Activated naive CD8-positive, alpha-beta T cell treated with anti-CD3 and anti-CD28 coated beads for 36 hours (primary cell): ENCODE measurements at regions not wholly inside any gene's neighbourhood (a gene's known extent, or its start where the extent isn't known, plus 50 kb on each side); places are given as distances from the start of the nearest gene placed in this dataset.

Experiments
- DNase-seq: peaks from one replicate; pipeline ENCODE4 v3.0.0; 2021
- H3K27ac Mint-ChIP-seq: one replicate; pipeline ENCODE4 v1.8.0; 2022; ENCODE audit warnings: mild to moderate bottlenecking, moderate library complexity, mixed read lengths
- H3K27me3 Mint-ChIP-seq: one replicate; pipeline ENCODE4 v1.8.0; 2022; ENCODE audit warnings: mild to moderate bottlenecking, mixed read lengths
- H3K36me3 Mint-ChIP-seq: one replicate; pipeline ENCODE4 v1.8.0; 2021; ENCODE audit warnings: mild to moderate bottlenecking, mixed read lengths
- H3K4me1 Mint-ChIP-seq: one replicate; pipeline ENCODE4 v1.8.0; 2021; ENCODE audit warnings: mixed read lengths
- H3K4me3 Mint-ChIP-seq: one replicate; pipeline ENCODE4 v1.8.0; 2022; ENCODE audit warnings: mild to moderate bottlenecking, moderate library complexity, mixed read lengths
- H3K9me3 Mint-ChIP-seq: one replicate; pipeline ENCODE4 v1.8.0; 2022; ENCODE audit warnings: mixed read lengths

- H3K27ac Mint-ChIP-seq: no peak overlapping the region
- DNase-seq: no peak
- peaks cover 3% of the 10 kb centered on the region for H3K27me3 Mint-ChIP-seq
- H3K9me3 Mint-ChIP-seq: no peaks in the 10 kb centered on the region
- no peaks in the 10 kb centered on the region for H3K36me3 Mint-ChIP-seq
- H3K4me1 Mint-ChIP-seq: peaks cover 10% of the 10 kb centered on the region
- no peak overlapping the region for H3K4me3 Mint-ChIP-seq
These were observed 63.3 kb upstream of the ZFR start for GRCh38 chr5:32507738-32508434.

DNA sequence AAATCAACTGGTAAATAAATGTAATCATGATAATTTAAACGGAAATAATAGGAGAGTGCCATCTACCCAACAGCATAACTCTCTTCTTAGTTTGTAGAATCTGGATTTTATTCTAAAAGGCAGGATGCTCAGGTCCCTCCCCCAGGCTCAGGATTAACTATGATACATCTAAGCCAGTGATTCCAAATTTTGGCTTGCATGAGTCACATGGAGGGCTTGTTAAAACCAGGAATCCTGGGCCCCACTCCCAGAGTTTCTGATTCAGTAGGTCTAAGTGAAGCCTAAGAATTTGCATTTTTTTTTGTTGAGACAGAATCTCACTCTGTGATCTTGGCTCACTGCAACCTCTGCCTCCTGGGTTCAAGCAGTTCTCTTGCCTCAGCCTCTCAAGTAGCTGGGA lies 62.3 kb upstream of the ZFR start:
- DNase-seq: no peak
- Mint-ChIP-seq H3K27me3 (peaks cover 3% of the 10 kb centered on the region), H3K27ac (no peak overlapping the region)

DNA sequence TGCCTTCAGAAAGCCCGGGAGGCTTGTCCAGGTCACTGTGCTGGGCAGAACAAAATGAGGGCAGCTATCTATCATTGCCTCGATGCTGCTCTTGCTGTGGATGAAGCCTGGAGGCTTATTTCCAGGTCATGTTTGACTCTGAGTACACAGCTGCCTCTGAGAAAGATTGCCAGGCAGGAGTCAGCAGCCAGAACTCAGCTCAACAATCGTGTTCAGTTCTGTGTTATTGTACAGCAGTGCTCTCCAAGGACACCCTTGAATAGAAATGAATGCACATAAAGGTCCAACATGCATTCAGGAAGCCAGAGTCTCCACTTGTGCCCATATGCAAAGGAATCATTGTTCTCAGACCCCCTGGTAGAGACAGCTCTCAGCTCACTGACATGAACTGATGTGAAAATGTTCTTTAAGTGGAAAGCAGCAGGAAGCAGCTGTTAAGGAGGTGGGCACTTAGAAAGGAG lies 61.7 kb upstream of the ZFR start:
- Mint-ChIP-seq H3K27me3 (peaks cover 3% of the 10 kb centered on the region), H3K9me3 (no peaks in the 10 kb centered on the region), H3K36me3 (no peaks in the 10 kb centered on the region), H3K27ac (no peak overlapping the region), H3K4me1 (peaks cover 10% of the 10 kb centered on the region), H3K4me3 (no peak overlapping the region)
- no peak for DNase-seq

More for the DNA sequence above, 62.3 kb upstream of the ZFR start:
- no peak overlapping the region for H3K4me3 Mint-ChIP-seq
- H3K4me1 Mint-ChIP-seq: peaks cover 10% of the 10 kb centered on the region
- no peaks in the 10 kb centered on the region for H3K36me3 Mint-ChIP-seq
- H3K9me3 Mint-ChIP-seq: no peaks in the 10 kb centered on the region

DNA sequence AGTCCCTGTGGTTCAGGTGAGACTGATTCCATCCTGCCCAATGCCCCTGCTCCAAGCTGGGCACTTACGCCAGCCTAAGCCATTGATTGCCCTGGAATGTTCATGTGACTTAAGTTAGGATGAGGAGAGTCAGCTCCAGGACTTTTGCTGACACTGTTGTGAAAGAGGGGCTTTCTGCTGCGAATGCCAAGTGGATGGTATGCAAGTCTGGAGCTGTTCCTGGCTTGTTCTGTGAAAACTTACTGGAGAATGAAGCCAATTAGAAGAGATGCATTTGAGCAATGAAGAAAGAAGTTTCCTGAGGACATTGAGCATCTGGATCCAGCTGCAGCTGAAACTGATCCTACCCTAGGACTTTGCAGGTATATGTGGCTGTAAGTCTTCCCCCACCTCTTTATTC lies 61.2 kb upstream of the ZFR start:
- Mint-ChIP-seq H3K4me3 (no peak overlapping the region), H3K9me3 (no peaks in the 10 kb centered on the region), H3K36me3 (no peaks in the 10 kb centered on the region), H3K27me3 (peaks cover 3% of the 10 kb centered on the region), H3K4me1 (peaks cover 10% of the 10 kb centered on the region), H3K27ac (no peak overlapping the region)
- no peak for DNase-seq

DNA sequence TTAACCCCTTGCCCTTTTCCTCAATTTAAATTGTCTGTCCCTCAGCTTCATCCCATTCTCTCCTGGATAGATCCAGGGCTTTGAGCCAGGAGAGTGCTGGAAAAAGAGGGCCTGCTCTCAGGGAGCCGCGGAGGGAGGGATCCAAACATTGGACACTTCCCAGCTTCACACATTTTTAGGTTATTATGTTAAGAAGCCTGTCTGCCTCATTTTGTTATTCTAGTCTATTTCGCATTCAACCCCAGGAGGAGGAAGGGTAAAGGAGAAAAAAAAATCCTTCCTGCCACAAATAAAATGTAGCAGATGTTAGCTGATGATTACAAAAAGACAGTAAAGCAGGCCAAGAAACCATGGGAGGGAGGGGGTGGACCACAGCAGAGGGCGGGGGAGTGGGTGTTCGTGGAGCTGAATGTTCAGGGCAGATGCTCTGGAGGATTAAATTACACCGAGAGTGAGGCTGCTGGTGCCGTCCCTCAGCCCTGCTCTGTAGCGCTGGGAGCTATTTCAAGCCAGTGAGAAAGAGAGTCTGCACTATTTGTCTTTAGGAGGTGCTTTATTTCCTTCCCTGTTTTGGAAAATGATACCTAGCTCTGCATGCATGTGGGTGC lies 60.6 kb upstream of the ZFR start:
- no peaks in the 10 kb centered on the region for H3K36me3 Mint-ChIP-seq
- DNase-seq: no peak
- peaks cover 8% of the 10 kb centered on the region for H3K27me3 Mint-ChIP-seq
- no peaks in the 10 kb centered on the region for H3K9me3 Mint-ChIP-seq
- no peak overlapping the region for H3K27ac Mint-ChIP-seq
- H3K4me3 Mint-ChIP-seq: no peak overlapping the region
- H3K4me1 Mint-ChIP-seq: peaks cover 10% of the 10 kb centered on the region

DNA sequence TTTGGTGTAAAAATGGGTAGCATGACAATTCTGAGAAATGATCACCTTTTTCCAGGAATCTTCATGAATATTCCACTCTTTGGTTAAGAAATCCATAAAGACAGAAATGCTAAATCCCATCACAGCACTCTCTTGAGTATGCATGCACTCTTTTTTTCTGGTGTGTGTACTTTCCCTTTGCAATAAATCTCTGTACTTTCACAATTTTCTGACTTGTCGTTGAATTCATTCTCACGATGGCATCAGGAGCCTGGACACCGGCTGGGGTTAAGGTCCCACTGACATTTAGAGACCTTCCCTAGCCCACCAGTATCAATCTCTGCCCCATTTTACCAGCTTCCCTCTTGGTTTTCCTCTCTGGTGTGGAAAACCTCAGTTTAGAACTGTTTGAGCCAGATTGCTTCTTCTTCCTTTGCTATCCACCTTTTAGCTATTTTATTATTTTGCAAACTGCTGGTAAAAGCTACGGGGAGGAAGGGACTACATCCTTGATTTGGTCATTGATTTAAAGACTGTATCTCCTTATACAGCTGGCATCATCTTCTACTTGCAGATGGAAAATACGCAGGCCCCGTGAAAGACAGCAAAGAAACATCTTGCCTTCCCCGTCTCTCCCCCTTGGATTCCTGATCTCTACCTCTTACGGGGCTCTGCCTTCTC lies 59.9 kb upstream of the ZFR start:
- DNase-seq: no peak
- Mint-ChIP-seq H3K36me3 (no peaks in the 10 kb centered on the region), H3K4me1 (peaks cover 14% of the 10 kb centered on the region), H3K9me3 (no peaks in the 10 kb centered on the region), H3K27ac (no peak overlapping the region), H3K4me3 (no peak overlapping the region), H3K27me3 (peaks cover 8% of the 10 kb centered on the region)

DNA sequence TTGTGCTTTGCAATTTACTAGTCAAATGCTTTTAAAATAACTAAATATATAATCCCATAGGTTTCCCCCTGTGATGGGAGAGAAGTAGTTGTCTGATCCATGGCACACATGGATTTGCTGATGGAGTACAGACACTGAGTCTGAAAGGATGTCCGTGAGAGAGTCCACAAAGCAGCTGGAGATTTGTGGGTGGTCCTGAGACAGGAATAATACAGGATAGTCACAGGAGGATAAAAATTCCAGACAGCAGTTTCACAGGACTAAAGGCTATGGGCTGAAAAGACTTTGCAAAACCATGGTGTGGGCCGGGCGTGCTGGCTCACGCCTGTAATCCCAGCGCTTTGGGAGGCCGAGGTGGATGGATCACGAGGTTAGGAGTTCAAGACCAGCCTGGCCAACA lies 58.7 kb upstream of the ZFR start:
- Mint-ChIP-seq H3K27me3 (peaks cover 8% of the 10 kb centered on the region), H3K9me3 (no peaks in the 10 kb centered on the region), H3K36me3 (no peaks in the 10 kb centered on the region), H3K27ac (no peak overlapping the region), H3K4me3 (no peak overlapping the region), H3K4me1 (peaks cover 17% of the 10 kb centered on the region)
- no peak for DNase-seq

DNA sequence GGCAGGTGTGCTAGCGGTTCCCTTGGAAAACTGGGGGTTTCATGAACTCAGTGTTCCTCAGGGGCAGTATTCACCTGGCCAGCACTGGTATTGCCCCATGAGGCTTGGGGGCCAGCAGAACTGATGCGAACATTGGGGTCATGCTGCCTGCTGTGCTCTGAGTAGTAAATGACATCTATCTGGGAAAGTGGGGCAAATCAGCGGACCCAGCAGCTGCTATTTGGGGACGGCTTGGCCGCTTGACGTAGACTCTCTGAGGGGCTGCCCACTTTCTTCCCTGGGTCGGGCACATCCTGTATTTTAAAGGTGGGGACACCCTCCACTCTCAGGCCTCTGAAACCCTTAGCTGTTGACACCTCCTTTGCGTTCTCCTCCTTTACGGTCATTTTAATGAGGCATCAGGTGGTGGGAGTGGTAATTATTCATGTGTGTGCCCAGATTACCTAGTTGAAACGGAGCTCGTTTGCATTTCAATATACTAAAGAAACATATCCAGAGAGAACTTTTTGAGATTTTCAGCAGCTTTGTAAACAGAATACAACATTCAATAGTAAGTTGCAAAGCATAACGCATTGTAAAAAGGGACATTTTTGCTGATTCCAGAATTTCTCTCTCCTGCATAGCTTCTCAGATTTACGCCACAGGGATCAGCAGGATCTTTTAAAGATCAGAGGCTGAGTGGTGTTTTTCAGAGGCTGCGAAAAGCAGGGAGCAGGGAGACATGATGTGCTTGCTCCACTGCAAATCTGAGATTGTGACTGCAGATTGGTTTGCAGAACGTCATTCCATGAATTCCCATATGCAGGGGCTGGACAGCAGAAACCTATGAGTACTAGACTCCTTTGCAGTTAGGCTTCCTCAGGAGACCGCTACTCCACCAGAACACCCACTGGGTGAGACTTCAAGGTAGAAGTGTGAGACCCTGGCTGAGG lies 56.8 kb upstream of the ZFR start:
- H3K4me1 Mint-ChIP-seq: peaks cover 17% of the 10 kb centered on the region
- DNase-seq: no peak

DNA sequence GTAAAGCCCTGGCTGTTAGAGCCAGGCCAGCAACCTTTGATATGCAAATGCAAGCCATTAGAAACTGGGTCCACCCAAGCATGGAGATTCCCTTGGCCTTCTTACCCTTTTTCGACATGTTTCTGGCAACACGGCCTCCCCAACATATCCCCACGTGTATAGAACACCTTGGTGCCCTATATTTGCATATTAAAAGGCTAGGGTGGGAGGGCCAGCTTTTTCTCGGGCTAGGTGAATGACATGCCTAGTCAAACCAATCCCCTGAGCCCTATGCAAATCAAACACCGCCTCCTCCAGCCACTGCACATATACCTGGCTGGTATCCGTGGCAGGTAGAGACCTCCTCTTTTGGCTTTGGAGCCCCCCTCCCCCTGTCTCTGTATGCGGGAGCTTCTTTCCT lies 55.6 kb upstream of the ZFR start:
- H3K27ac Mint-ChIP-seq: no peak overlapping the region
- DNase-seq: no peak
- no peaks in the 10 kb centered on the region for H3K9me3 Mint-ChIP-seq
- H3K4me3 Mint-ChIP-seq: no peak overlapping the region
- no peaks in the 10 kb centered on the region for H3K36me3 Mint-ChIP-seq
- peaks cover 16% of the 10 kb centered on the region for H3K4me1 Mint-ChIP-seq
- H3K27me3 Mint-ChIP-seq: peaks cover 8% of the 10 kb centered on the region

More for the DNA sequence above, 56.8 kb upstream of the ZFR start:
- Mint-ChIP-seq H3K27me3 (peaks cover 8% of the 10 kb centered on the region), H3K4me3 (no peak overlapping the region), H3K9me3 (no peaks in the 10 kb centered on the region), H3K36me3 (no peaks in the 10 kb centered on the region), H3K27ac (no peak overlapping the region)

DNA sequence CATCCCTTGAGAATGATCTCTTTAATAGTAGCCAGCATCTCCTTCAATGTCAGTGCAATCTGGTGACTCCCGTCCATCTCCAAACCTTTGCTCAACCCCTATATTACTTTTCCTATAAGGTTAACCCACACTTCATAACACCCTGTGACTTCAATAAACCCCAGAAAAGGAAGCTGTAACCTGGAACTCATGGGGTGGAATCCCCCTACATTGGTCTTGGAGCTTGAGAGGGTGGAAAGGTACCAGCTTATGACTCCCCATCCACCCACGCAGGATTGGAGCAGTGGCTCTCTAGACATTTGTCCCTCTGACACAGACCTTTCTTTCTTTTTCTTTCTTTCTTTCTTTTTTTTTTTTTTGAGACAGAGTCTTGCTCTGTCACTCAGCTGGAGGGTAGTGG lies 54.7 kb upstream of the ZFR start:
- DNase-seq: peak; percentile 22
- H3K9me3 Mint-ChIP-seq: no peaks in the 10 kb centered on the region
- peaks cover 8% of the 10 kb centered on the region for H3K4me1 Mint-ChIP-seq
- peaks cover 5% of the 10 kb centered on the region for H3K27me3 Mint-ChIP-seq
- H3K36me3 Mint-ChIP-seq: no peaks in the 10 kb centered on the region
- H3K4me3 Mint-ChIP-seq: no peak overlapping the region
- no peak overlapping the region for H3K27ac Mint-ChIP-seq

DNA sequence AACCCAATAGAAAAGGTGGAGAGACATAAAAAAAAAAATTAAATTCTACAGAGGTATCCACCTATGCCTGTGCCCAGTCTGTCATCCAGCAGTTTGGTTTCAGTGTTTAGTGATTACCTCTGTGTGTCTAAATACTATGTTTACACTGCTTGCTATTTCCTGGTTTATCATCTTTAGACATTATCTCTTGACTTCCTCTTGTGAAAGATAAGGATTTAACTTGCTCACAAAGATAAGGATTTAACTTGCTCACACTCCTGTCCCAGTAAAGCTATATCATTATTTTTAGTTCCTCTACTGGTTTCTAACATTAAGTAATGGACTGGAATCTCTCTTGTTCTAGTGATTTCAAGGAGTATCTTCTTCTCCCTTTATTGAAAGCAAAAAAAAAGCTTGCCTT lies 53.9 kb upstream of the ZFR start:
- no peak for DNase-seq
- Mint-ChIP-seq H3K4me3 (no peak overlapping the region), H3K4me1 (peaks cover 8% of the 10 kb centered on the region), H3K27me3 (peaks cover 5% of the 10 kb centered on the region), H3K9me3 (no peaks in the 10 kb centered on the region), H3K27ac (no peak overlapping the region), H3K36me3 (no peaks in the 10 kb centered on the region)

DNA sequence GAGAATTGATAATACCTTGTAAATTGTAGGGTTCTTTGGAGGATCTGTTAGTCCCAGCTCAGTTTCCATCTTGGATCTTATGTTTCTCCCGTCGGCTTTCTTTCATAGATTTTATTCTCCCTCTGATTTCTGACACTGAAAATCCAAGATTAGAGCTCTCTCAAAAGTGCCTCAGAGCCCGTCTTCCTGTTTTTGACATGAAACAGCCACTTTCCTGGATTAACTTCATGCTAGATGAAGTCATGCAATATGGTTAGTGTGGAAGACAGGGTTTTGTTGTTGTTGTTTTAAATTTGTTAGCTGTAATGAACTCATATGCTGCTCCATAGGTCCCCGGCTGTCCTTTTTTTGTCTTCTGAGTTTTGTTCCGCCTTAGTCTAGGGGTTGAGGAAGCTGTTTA lies 51.6 kb upstream of the ZFR start:
- H3K27ac Mint-ChIP-seq: no peak overlapping the region
- H3K27me3 Mint-ChIP-seq: peaks cover 5% of the 10 kb centered on the region
- no peak overlapping the region for H3K4me3 Mint-ChIP-seq
- DNase-seq: no peak
- peaks cover 8% of the 10 kb centered on the region for H3K4me1 Mint-ChIP-seq
- H3K36me3 Mint-ChIP-seq: no peaks in the 10 kb centered on the region
- H3K9me3 Mint-ChIP-seq: no peaks in the 10 kb centered on the region

- Mint-ChIP-seq H3K27ac (no peak overlapping the region), H3K27me3 (no peaks in the 10 kb centered on the region), H3K4me1 (peaks cover 7% of the 10 kb centered on the region), H3K36me3 (no peaks in the 10 kb centered on the region), H3K4me3 (no peak overlapping the region), H3K9me3 (no peaks in the 10 kb centered on the region)
- no peak for DNase-seq
These were observed 50.3 kb upstream of the ZFR start for GRCh38 chr5:32494827-32495226.
